ENCODE measurements at regions not wholly inside any gene's neighbourhood (a gene's known extent, or its start where the extent isn't known, plus 50 kb on each side); places are given as distances from the start of the nearest gene placed in this dataset.
A peak's percentile ranks its signal among the peaks of the same experiment; 100 is the strongest.

DNA sequence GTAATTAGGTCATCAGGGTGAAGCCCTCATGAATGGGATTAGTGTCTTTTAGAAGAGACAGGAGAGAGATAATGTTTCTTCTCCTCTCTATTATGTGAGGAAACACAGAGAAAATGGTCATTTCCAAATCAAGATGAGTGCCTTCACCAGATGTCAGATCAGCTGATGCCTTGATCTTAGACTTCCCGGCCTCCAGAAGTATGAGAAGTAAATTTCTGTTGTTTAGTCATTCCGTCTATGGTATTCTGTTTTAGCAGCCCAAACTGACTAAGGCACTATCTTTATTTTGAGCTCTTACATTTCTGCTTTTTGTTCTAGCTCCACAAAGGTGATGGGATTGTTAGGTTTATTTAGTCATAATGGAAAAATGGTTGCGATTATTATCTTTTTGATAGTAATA is 273.2 kb upstream of the GADL1 start (continued):
- TF ChIP-seq MYC (IDR thresholded peaks at IDR 0.05; ENCODE audit: borderline replicate concordance, low read length) (no peak), POLR2A (IDR thresholded peaks at IDR 0.05; ENCODE audit: low read length) (no peak), HOXB5 (CRISPR knock-in tag; IDR thresholded peaks at IDR 0.05) (no peak), HDAC2 (IDR thresholded peaks at IDR 0.05) (no peak)
- TF ChIP-seq, protein P1, sequence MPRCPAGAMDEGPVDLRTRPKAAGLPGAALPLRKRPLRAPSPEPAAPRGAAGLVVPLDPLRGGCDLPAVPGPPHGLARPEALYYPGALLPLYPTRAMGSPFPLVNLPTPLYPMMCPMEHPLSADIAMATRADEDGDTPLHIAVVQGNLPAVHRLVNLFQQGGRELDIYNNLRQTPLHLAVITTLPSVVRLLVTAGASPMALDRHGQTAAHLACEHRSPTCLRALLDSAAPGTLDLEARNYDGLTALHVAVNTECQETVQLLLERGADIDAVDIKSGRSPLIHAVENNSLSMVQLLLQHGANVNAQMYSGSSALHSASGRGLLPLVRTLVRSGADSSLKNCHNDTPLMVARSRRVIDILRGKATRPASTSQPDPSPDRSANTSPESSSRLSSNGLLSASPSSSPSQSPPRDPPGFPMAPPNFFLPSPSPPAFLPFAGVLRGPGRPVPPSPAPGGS (IDR thresholded peaks at IDR 0.05), result no peak

DNA sequence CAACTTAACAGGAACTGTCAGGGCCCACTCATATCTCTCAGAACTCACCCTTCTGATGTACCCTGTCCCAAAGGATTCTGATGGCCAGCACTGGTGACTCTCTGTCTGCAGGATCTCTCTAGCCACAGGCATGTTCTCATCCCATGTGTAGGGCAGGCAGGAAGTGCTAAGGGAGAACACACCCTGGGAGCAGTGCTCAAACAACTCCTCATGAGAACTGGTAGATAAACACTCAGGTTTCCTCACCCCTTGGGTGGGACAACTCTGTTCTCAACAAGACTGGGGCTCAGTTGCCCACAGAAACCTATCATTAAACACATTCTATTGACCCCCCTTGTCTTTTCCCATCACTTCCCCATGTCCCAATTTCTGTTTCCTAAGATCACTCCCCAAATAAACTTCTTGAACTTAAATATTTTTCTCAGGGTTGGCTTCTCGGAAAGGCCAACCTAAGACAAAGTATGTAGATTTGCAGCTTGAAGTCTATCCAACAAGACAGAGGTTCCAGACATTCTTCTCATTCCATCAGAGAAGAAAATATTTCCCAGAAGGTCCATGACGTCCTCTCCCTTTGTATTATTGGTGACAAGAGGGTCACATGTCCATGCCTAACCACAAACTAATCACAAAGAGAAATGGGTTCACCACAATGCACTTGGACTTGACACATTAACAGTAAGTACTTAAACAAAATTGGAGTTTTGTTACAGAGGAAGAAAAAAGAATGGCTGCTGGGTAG is 276.6 kb upstream of the GADL1 start:
- no peak for FAIRE-seq
- CTCF ChIA-PET, result interaction anchor here (1.2 kb wide), 1 partner anchor 13 kb away, joined by 4 read pairs; no protein-coding TSS in a partner anchor
- peak in 1 of 2 experiments; percentile 30; a peak in 2 of 6 replicates for ATAC-seq
- H3K9me3 ChIP-seq, result no peaks in the 10 kb centered on the region
- peaks cover 13% of the 10 kb centered on the region; the same call in 2 of the 3 replicates for H3K4me1 ChIP-seq
- no peak overlapping the region for H3K27ac ChIP-seq
- no peak overlapping the region for H3K4me2 ChIP-seq
- 40% methylated on average over 2 of the region's 2 CpGs for WGBS (ENCODE audit: missing lambda C conversion rate)
- no peak overlapping the region for H3K4me3 ChIP-seq
- TF ChIP-seq CBX2 (IDR thresholded peaks at IDR 0.05; ENCODE audit: borderline replicate concordance, low read depth), result no peak
- no peak for TF ChIP-seq CEBPB (IDR thresholded peaks at IDR 0.05)
- TF ChIP-seq NFE2L2 (conservative IDR thresholded peaks at IDR 0.05; ENCODE audit: low read length), result no peak
- POLR2A ChIA-PET, result interaction anchor here (0.7 kb wide), 1 partner anchor 361 kb away, joined by 3 read pairs; the partner anchor contains the start of gene STT3B
- DNase-seq (ENCODE audit: low read depth in 1 of 2, low spot score in 1 of 2), result peak in 1 of 2 experiments; percentile 51

DNA sequence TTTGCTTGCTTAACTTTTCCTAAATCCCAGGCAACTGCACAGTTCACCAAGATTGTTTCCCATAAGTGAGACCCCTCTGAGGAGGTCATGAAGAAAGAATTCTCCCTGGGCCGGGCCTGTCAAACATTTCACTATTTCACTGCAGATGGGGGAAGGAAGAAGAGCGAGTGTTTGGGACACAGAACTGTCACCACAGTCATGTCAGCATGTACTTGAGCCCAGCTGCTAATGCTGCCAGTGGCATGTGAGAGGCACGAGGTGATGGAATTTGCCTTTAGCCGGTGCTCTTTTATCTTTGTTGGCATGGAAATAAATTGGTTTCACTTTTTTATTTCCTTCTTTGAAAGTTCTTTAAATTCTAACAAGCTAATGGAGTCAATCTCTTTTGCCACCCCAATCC is 277.9 kb upstream of the GADL1 start:
- Histone ChIP-seq H3K9me3 (no peaks in the 10 kb centered on the region), H3K4me3 (no peak overlapping the region), H3K4me1 (peaks cover 5% of the 10 kb centered on the region; the same call in 1 of the 3 replicates), H3K27ac (no peak overlapping the region), H3K4me2 (no peak overlapping the region)
- DNase-seq (ENCODE audit: low read depth in 1 of 2, low spot score in 1 of 2), result no peak
- TF ChIP-seq TFCP2L1 (CRISPR knock-in tag; IDR thresholded peaks at IDR 0.05) (no peak), ZFP36 (IDR thresholded peaks at IDR 0.05; ENCODE audit: borderline replicate concordance, partially characterized antibody) (no peak), EHF (CRISPR knock-in tag; IDR thresholded peaks at IDR 0.05) (no peak), JUNB (IDR thresholded peaks at IDR 0.05) (no peak), POLR2A (IDR thresholded peaks at IDR 0.05; ENCODE audit: low read length) (no peak), MYC (IDR thresholded peaks at IDR 0.05; ENCODE audit: borderline replicate concordance, low read length) (no peak), JUN (IDR thresholded peaks at IDR 0.05) (no peak)
- CTCF ChIA-PET, result no interaction called here
- ATAC-seq, result no peak
- WGBS (ENCODE audit: missing lambda C conversion rate), result 76% methylated on average over 4 of the region's 4 CpGs
- no peak for FAIRE-seq
- POLR2A ChIA-PET, result no interaction called here

DNA sequence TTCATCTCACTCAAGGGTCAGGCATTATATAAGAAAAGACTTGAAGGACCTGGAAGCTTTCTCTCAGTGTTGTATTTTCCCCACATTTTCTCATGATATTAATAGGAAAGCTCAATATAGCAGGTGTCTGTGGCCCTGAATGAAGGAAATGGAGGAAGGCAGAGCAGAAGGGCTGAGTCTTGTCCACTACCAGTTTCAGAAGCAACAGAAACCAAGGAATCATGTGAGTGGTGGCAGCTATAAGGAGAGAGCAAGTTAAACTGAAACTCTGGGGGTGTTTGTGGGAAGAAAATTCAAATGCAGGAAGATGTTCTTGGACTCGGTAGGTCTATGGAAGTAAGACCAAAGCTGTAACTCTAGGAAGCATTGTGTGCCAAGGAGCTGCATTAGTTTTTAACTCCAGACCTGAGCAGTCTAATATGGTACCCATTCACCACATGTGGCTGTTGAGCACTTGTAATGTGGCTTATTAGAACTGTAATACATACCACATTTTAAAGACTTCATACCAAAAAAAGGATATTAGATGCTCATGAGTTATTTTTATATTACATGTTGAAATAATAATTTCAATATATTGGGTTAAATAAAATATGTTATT is 278.8 kb upstream of the GADL1 start:
- no peak for ATAC-seq
- CTCF ChIA-PET, result no interaction called here

More for the DNA sequence above, 278.8 kb upstream of the GADL1 start:
- POLR2A ChIA-PET, result no interaction called here
- no peak for DNase-seq (ENCODE audit: low read depth in 1 of 2, low spot score in 1 of 2)
- H3K27ac ChIP-seq, result no peak overlapping the region
- 78% methylated on average over 1 of the region's 1 CpG for WGBS (ENCODE audit: missing lambda C conversion rate)
- peaks cover 5% of the 10 kb centered on the region; the same call in 1 of the 3 replicates for H3K4me1 ChIP-seq
- no peak for FAIRE-seq
- H3K4me2 ChIP-seq, result no peak overlapping the region
- TF ChIP-seq RCOR1 (IDR thresholded peaks at IDR 0.05; ENCODE audit: low read depth, low read length) (no peak), EHMT2 (IDR thresholded peaks at IDR 0.05; ENCODE audit: low read depth) (no peak), EHF (CRISPR knock-in tag; IDR thresholded peaks at IDR 0.05) (no peak), MAFK (IDR thresholded peaks at IDR 0.05; ENCODE audit: partially characterized antibody) (no peak), CBX2 (IDR thresholded peaks at IDR 0.05; ENCODE audit: borderline replicate concordance, low read depth) (no peak), ZC3H11A (IDR thresholded peaks at IDR 0.05) (no peak), ZSCAN20 (CRISPR knock-in tag; IDR thresholded peaks at IDR 0.05) (no peak)
- TF ChIP-seq, protein P2, sequence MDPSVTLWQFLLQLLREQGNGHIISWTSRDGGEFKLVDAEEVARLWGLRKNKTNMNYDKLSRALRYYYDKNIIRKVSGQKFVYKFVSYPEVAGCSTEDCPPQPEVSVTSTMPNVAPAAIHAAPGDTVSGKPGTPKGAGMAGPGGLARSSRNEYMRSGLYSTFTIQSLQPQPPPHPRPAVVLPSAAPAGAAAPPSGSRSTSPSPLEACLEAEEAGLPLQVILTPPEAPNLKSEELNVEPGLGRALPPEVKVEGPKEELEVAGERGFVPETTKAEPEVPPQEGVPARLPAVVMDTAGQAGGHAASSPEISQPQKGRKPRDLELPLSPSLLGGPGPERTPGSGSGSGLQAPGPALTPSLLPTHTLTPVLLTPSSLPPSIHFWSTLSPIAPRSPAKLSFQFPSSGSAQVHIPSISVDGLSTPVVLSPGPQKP (IDR thresholded peaks at IDR 0.05; ENCODE audit: low read depth, low read length), result no peak
- no peaks in the 10 kb centered on the region for H3K9me3 ChIP-seq
- H3K4me3 ChIP-seq, result no peak overlapping the region

Data from A549 (cell line).